ENCODE measurements at regions not wholly inside any gene's neighbourhood (a gene's known extent, or its start where the extent isn't known, plus 50 kb on each side); places are given as distances from the start of the nearest gene placed in this dataset.
"Not testable (repeated sequence)": the region's sequence is repeated elsewhere in the genome, so short reads cannot be mapped to it uniquely, and the experiment has no call there.

DNA sequence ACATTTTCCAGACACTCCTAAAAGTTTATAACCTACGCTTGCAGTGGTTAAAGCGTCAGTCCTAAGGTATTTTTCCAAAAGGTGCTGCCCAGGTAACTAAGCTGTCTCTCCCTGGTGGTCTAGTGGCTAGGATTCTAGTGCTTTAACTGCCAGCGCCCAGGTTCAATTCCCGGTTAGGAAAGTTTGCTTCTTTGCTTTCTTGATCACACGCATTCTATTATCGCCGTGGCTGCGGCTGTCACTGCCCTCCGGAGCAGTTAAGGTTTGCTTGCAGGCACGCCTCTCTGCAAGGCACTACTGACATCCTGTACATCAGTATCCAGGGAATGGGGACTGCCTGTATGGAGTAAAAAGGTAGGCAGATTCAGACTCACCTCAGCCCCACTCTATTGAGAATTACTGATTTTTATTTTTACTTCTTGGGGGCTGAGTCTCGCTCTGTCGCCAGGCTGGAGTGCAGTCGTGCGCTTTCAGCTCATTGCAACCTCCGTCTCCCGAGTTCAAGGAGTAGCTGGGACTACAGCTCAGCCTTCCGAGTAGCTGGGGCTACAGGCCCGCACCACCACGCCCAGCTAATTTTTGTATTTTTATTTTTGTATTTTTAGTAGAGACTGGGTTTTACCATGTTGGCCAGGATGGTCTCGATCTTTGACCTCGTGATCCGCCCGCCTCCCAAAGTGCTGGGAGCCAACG, 53.2 kb upstream of the CFAP126 start:
- Histone ChIP-seq H3K4me1 (ENCODE audit: control insufficient read depth, insufficient read depth, low read length) (peaks cover 34% of the 10 kb centered on the region), H3K36me3 (ENCODE audit: control insufficient read depth, insufficient read depth, low read length) (no peaks in the 10 kb centered on the region), H3K9me3 (ENCODE audit: control insufficient read depth, insufficient read depth, low read depth, low read length) (no peaks in the 10 kb centered on the region), H3K4me3 (ENCODE audit: low read depth in 2 of 2, low read length in 2 of 2) (peak overlapping the region; percentile 45 to 63), H3K27ac (ENCODE audit: low read length) (peak overlapping the region; percentile 79), H3K27me3 (ENCODE audit: control insufficient read depth, insufficient read depth, low read length) (no peaks in the 10 kb centered on the region)
- POLR2A ChIA-PET = interaction anchor here (0.5 kb wide), 1 partner anchor 35 kb away, joined by 3 read pairs; no protein-coding TSS in a partner anchor
- no TSS peak for BruUV-seq (replicated peaks)
- in situ Hi-C loops (cut with HindIII; ENCODE audit: low pct_unique_long_range_greater_than_20kb, low sequenced_read_pairs) (no loop called here), intact Hi-C loops (cut with micrococcal nuclease; ENCODE audit: unreplicated experiment) (no loop called here)
- ATAC-seq (peak; percentile 59), DNase-seq (ENCODE audit: low read depth, low spot score) (no peak)
- TF ChIP-seq POLR2AphosphoS5 (IDR thresholded peaks at IDR 0.05; ENCODE audit: low read depth, low read length) = no peak
- TF ChIP-seq, protein P1, sequence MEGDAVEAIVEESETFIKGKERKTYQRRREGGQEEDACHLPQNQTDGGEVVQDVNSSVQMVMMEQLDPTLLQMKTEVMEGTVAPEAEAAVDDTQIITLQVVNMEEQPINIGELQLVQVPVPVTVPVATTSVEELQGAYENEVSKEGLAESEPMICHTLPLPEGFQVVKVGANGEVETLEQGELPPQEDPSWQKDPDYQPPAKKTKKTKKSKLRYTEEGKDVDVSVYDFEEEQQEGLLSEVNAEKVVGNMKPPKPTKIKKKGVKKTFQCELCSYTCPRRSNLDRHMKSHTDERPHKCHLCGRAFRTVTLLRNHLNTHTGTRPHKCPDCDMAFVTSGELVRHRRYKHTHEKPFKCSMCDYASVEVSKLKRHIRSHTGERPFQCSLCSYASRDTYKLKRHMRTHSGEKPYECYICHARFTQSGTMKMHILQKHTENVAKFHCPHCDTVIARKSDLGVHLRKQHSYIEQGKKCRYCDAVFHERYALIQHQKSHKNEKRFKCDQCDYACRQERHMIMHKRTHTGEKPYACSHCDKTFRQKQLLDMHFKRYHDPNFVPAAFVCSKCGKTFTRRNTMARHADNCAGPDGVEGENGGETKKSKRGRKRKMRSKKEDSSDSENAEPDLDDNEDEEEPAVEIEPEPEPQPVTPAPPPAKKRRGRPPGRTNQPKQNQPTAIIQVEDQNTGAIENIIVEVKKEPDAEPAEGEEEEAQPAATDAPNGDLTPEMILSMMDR (IDR thresholded peaks at IDR 0.05) = no peak
- no peak for TF ChIP-seq TCF7L2 (IDR thresholded peaks at IDR 0.05; ENCODE audit: low read depth, low read length)
- TF ChIP-seq, protein P2, sequence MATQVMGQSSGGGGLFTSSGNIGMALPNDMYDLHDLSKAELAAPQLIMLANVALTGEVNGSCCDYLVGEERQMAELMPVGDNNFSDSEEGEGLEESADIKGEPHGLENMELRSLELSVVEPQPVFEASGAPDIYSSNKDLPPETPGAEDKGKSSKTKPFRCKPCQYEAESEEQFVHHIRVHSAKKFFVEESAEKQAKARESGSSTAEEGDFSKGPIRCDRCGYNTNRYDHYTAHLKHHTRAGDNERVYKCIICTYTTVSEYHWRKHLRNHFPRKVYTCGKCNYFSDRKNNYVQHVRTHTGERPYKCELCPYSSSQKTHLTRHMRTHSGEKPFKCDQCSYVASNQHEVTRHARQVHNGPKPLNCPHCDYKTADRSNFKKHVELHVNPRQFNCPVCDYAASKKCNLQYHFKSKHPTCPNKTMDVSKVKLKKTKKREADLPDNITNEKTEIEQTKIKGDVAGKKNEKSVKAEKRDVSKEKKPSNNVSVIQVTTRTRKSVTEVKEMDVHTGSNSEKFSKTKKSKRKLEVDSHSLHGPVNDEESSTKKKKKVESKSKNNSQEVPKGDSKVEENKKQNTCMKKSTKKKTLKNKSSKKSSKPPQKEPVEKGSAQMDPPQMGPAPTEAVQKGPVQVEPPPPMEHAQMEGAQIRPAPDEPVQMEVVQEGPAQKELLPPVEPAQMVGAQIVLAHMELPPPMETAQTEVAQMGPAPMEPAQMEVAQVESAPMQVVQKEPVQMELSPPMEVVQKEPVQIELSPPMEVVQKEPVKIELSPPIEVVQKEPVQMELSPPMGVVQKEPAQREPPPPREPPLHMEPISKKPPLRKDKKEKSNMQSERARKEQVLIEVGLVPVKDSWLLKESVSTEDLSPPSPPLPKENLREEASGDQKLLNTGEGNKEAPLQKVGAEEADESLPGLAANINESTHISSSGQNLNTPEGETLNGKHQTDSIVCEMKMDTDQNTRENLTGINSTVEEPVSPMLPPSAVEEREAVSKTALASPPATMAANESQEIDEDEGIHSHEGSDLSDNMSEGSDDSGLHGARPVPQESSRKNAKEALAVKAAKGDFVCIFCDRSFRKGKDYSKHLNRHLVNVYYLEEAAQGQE (IDR thresholded peaks at IDR 0.05; ENCODE audit: insufficient read depth in 1 of 2, low read depth in 2 of 2, low read length in 1 of 2) = no peak
- no peak for TF ChIP-seq SIN3A (IDR thresholded peaks at IDR 0.05; ENCODE audit: borderline replicate concordance, insufficient read depth, low read depth, low read length)
- CTCF ChIA-PET = interaction anchor here (0.6 kb wide), 1 partner anchor 46 kb away, joined by 3 read pairs; no protein-coding TSS in a partner anchor

DNA sequence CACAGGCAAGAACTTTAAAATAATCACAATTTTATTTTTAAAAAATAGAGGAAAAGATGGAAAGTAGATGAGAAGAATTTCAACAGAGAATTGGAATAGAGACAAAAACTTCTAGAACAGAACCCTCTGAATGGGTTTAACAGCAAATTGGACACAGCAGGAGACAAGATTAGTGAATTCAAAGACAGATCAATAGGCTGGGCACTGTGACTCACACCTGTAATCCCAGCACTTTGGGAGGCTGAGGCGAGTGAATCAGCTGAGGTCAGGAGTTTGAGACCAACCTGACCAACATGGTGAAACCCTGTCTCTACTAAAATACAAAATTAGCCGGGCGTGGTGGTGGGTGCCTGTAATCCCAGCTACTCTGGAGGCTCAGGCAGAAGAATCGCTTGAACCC, 49.9 kb upstream of the CFAP126 start:
- H3K4me3 ChIP-seq (ENCODE audit: low read depth in 2 of 2, low read length in 2 of 2); H3K27me3 ChIP-seq (ENCODE audit: control insufficient read depth, insufficient read depth, low read length); H3K27ac ChIP-seq (ENCODE audit: low read length); in situ Hi-C loops (cut with HindIII; ENCODE audit: low pct_unique_long_range_greater_than_20kb, low sequenced_read_pairs); intact Hi-C loops (cut with micrococcal nuclease; ENCODE audit: unreplicated experiment); POLR2A ChIA-PET; CTCF ChIA-PET; H3K36me3 ChIP-seq (ENCODE audit: control insufficient read depth, insufficient read depth, low read length); H3K9me3 ChIP-seq (ENCODE audit: control insufficient read depth, insufficient read depth, low read depth, low read length); BruUV-seq (replicated peaks); ATAC-seq; DNase-seq (ENCODE audit: low read depth, low spot score): not testable (repeated sequence)
- H3K4me1 ChIP-seq (ENCODE audit: control insufficient read depth, insufficient read depth, low read length) = peaks cover 21% of the 10 kb centered on the region
